ENCODE measurements at regions not wholly inside any gene's neighbourhood (a gene's known extent, or its start where the extent isn't known, plus 50 kb on each side); places are given as distances from the start of the nearest gene placed in this dataset.

DNA sequence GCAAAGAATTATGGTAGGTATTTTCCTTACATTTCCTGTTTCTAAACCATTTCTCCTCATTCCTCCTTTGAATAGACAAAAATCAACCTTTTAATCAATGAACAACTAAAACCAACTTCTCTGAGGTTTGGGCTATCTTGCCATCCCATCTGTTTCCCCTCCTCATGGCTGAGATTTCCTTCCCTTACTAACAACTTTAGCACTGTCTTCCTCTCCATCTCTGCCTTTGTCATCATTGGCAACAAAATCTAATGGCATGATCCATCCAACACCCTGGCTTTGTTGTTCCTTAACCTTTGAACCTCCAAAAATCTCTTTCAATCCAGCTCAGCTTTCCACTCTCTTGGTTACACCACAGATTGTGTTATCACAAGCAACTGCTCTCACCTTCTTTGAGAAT lies 95.3 kb upstream of the FAM136A start:
- no peak for TF ChIP-seq CTCF (IDR thresholded peaks at IDR 0.05)
- H3K9me3 Mint-ChIP-seq (ENCODE audit: low read depth) = no peaks in the 10 kb centered on the region
- H3K4me3 Mint-ChIP-seq (ENCODE audit: unreplicated experiment) = no peak overlapping the region
- no peaks in the 10 kb centered on the region for H3K36me3 Mint-ChIP-seq (ENCODE audit: low read depth)
- no peak overlapping the region for H3K27ac Mint-ChIP-seq (ENCODE audit: unreplicated experiment)
- DNase-seq (ENCODE audit: low spot score) = no peak
- peaks cover 35% of the 10 kb centered on the region for H3K27me3 Mint-ChIP-seq (ENCODE audit: low read depth)
- H3K4me1 Mint-ChIP-seq (ENCODE audit: low read depth) = no peaks in the 10 kb centered on the region

DNA sequence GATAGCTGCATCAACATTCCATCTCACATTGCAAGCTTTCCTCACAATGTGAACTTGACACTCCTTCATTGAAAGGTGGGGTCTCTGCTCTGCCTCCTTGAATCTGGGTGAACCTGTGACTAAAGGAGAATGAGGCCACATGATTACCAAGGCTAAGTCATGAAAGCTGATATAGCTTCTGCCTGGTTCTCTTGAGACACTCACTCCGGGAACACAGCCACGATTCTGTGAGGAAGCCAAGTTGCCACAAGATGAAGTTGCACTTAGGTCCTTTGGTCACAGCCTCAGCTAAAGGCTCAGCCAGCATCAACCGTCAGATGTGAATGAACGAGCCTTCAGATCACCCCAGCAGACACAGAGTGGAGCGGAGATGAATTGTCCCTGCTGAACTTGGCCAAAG lies 94.7 kb upstream of the FAM136A start:
- Mint-ChIP-seq H3K27me3 (ENCODE audit: low read depth) (peaks cover 33% of the 10 kb centered on the region), H3K4me3 (ENCODE audit: unreplicated experiment) (no peak overlapping the region), H3K4me1 (ENCODE audit: low read depth) (no peaks in the 10 kb centered on the region), H3K9me3 (ENCODE audit: low read depth) (no peaks in the 10 kb centered on the region), H3K36me3 (ENCODE audit: low read depth) (no peaks in the 10 kb centered on the region), H3K27ac (ENCODE audit: unreplicated experiment) (no peak overlapping the region)
- DNase-seq (ENCODE audit: low spot score) = no peak
- no peak for TF ChIP-seq CTCF (IDR thresholded peaks at IDR 0.05)

- Mint-ChIP-seq H3K9me3 (ENCODE audit: low read depth) (no peaks in the 10 kb centered on the region), H3K4me1 (ENCODE audit: low read depth) (no peaks in the 10 kb centered on the region), H3K27ac (ENCODE audit: unreplicated experiment) (no peak overlapping the region)
Observed at GRCh38 chr2:70393881-70394280, 92.0 kb upstream of the FAM136A start.

GRCh38 chr2:70391988-70392387 lies 90.1 kb upstream of the FAM136A start:
- Mint-ChIP-seq H3K27me3 (ENCODE audit: low read depth) (peaks cover 26% of the 10 kb centered on the region), H3K27ac (ENCODE audit: unreplicated experiment) (no peak overlapping the region), H3K36me3 (ENCODE audit: low read depth) (no peaks in the 10 kb centered on the region), H3K4me3 (ENCODE audit: unreplicated experiment) (no peak overlapping the region), H3K4me1 (ENCODE audit: low read depth) (no peaks in the 10 kb centered on the region), H3K9me3 (ENCODE audit: low read depth) (no peaks in the 10 kb centered on the region)
- DNase-seq (ENCODE audit: low spot score) = no peak
- TF ChIP-seq CTCF (IDR thresholded peaks at IDR 0.05) = no peak

More at GRCh38 chr2:70393881-70394280, 92.0 kb upstream of the FAM136A start:
- Mint-ChIP-seq H3K27me3 (ENCODE audit: low read depth) (peaks cover 29% of the 10 kb centered on the region), H3K4me3 (ENCODE audit: unreplicated experiment) (no peak overlapping the region), H3K36me3 (ENCODE audit: low read depth) (no peaks in the 10 kb centered on the region)
- TF ChIP-seq CTCF (IDR thresholded peaks at IDR 0.05) = no peak
- DNase-seq (ENCODE audit: low spot score) = no peak

GRCh38 chr2:70391259-70391658 lies 89.4 kb upstream of the FAM136A start:
- no peaks in the 10 kb centered on the region for H3K36me3 Mint-ChIP-seq (ENCODE audit: low read depth)
- no peak for TF ChIP-seq CTCF (IDR thresholded peaks at IDR 0.05)
- no peak for DNase-seq (ENCODE audit: low spot score)

More at GRCh38 chr2:70391259-70391658, 89.4 kb upstream of the FAM136A start:
- H3K4me1 Mint-ChIP-seq (ENCODE audit: low read depth) = no peaks in the 10 kb centered on the region
- H3K9me3 Mint-ChIP-seq (ENCODE audit: low read depth) = no peaks in the 10 kb centered on the region
- no peak overlapping the region for H3K27ac Mint-ChIP-seq (ENCODE audit: unreplicated experiment)
- peaks cover 26% of the 10 kb centered on the region for H3K27me3 Mint-ChIP-seq (ENCODE audit: low read depth)
- H3K4me3 Mint-ChIP-seq (ENCODE audit: unreplicated experiment) = no peak overlapping the region

All from chondrocyte (in vitro differentiated cells).